ENCODE measurements at regions not wholly inside any gene's neighbourhood (a gene's known extent, or its start where the extent isn't known, plus 50 kb on each side); places are given as distances from the start of the nearest gene placed in this dataset.

GRCh38 chr7:85564861-85565260 is 378.0 kb upstream of the SEMA3D start:
- TF ChIP-seq CTCF (IDR thresholded peaks at IDR 0.05) (no peak), POLR2AphosphoS5 (IDR thresholded peaks at IDR 0.05) (no peak), POLR2A (IDR thresholded peaks at IDR 0.05) (no peak)
